WTC11 (cell line): ENCODE measurements at regions not wholly inside any gene's neighbourhood (a gene's known extent, or its start where the extent isn't known, plus 50 kb on each side); places are given as distances from the start of the nearest gene placed in this dataset.

ENCODE experiments used
- ATF2 ChIP-seq: sonication (generic); formaldehyde crosslinking; IDR thresholded peaks from 2 replicates; pipeline ENCODE4 v1.8.1; 2022; ENCODE audit warnings: low read depth, missing genetic modification reagents, borderline replicate concordance
- CTCF ChIP-seq: fragments of 200-600 bp; IDR thresholded peaks from 2 replicates; pipeline ENCODE4 v1.8.0; 2022; ENCODE audit warnings: antibody characterized with exemption
- ETV6 ChIP-seq: sonication (generic); formaldehyde crosslinking; IDR thresholded peaks from 2 replicates; pipeline ENCODE4 v1.8.1; 2022; ENCODE audit warnings: mild to moderate bottlenecking, missing genetic modification reagents
- SP1 ChIP-seq: sonication (generic); formaldehyde crosslinking; conservative IDR thresholded peaks from 2 replicates; pipeline ENCODE4 v1.8.1; 2022; ENCODE audit warnings: missing genetic modification reagents
- ZNF512 ChIP-seq: sonication (generic); formaldehyde crosslinking; IDR thresholded peaks from 2 replicates; pipeline ENCODE4 v1.8.1; 2022; ENCODE audit warnings: missing genetic modification reagents, borderline replicate concordance

- no peak for TF ChIP-seq CTCF
- no peak for TF ChIP-seq ZNF512
- TF ChIP-seq ETV6 (CRISPR knock-in tag), result no peak
- no peak for TF ChIP-seq SP1
- TF ChIP-seq ATF2 (CRISPR knock-in tag), result no peak
These were observed 1555.5 kb upstream of the IGFBP7 start for GRCh38 chr4:58665649-58666048.
